HG03066 (cell line): ENCODE measurements at regions not wholly inside any gene's neighbourhood (a gene's known extent, or its start where the extent isn't known, plus 50 kb on each side); places are given as distances from the start of the nearest gene placed in this dataset.
A peak's percentile ranks its signal among the peaks of the same experiment; 100 is the strongest.

ENCODE experiments used
- ATAC-seq: cut with Tn5 transposase; IDR thresholded peaks from one replicate; pipeline ENCODE4 v1.9.1; 2021; ENCODE audit warnings: low read depth; ENCODE audit not compliant: unreplicated experiment

DNA sequence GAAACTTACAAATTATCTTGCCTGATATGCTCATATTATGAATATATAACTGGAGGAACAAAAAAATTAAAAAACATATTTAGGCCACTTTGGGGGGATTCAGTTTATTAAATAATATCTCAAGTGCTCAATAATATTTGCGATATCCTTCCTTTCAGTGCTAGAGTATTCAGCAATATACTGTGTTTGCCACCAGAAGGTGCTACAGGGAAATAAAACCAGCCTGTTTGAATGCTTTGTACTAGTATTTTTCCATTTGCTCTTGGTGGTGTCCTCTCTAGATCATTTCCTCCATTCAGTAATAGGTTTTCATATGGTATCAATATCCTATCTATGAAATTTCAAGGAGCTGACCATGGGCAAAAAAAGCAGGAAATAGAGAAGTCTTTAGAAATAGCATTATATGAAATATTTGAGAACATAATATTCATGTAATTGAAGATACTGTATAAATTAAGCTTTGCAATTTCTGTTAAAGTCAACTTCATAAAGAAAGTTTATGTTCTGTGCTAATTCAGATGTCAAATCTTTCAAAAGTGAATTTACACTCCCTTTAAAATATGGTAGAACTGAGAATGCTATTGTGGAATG is 106.2 kb upstream of the NAV3 start:
- no peak for ATAC-seq

GRCh38 chr12:77723308-77723707 is 107.4 kb upstream of the NAV3 start:
- no peak for ATAC-seq

DNA sequence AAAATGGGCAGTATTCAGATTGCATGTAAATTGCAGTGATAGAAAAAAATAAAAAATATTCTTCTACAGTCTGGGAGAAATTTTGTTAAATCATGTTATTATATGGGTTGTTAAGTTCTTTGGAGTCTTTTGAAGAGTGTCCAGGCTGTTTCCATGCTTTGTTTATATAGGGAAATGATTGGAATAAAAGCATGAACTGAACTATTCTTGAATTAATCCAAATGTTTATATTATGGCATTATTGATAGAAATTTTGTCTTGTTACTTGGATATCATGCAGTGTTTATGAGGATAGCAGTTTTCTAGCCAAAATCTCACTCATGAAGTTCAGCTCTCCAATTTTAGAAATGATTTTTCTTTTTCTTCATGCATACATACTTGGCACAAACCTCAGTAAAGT is 108.2 kb upstream of the NAV3 start:
- no peak for ATAC-seq

GRCh38 chr12:77720258-77720657 is 110.4 kb upstream of the NAV3 start:
- ATAC-seq: no peak

DNA sequence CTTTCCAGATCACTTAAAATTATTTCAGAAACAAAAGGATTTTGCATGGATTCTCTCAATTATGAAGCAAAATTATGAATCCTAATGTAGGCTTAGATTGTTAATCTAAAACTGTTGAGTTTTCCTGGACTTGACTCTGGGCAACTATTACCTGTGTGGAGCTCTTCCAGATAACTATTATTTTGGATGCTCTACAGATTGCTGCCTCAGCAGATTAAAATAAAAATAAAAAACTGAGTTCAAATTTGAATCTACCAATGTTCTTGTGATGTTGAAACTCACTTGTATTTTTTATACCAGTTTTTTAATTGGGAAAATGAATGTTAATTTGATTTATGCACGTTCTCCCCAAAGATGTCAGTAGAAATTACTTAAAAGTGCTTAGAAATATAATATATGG is 120.5 kb upstream of the NAV3 start:
- no peak for ATAC-seq

GRCh38 chr12:77697126-77697525 is 133.6 kb upstream of the NAV3 start:
- no peak for ATAC-seq

- no peak for ATAC-seq
Measured at GRCh38 chr12:77696183-77696582, 134.5 kb upstream of the NAV3 start.

GRCh38 chr12:77689510-77690086 is 141.1 kb upstream of the NAV3 start:
- no peak for ATAC-seq

DNA sequence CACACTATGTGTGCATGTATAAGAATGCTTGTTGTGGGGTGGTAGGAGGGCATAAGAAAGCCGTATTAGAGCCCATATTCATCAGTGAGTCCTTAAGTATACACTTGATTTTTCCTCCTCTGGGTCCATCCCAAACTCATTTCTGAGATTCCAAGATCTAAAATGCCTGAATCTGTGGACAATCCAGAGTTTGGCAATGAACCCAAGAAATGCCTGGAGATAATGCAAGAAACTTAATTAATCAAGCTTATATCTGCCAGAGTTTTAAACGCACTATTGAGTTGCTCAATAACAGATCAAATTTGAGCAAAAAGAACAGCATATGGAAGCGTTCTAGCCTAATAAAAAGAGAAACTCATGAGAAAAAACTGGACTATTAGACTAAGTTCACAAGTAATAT is 143.4 kb upstream of the NAV3 start:
- ATAC-seq: no peak

- ATAC-seq: no peak
Measured at GRCh38 chr12:77686760-77687159, 143.9 kb upstream of the NAV3 start.

GRCh38 chr12:77685901-77686300 is 144.8 kb upstream of the NAV3 start:
- ATAC-seq: no peak

- peak; percentile 73 for ATAC-seq
Measured at GRCh38 chr12:77685112-77685511, 145.6 kb upstream of the NAV3 start.

DNA sequence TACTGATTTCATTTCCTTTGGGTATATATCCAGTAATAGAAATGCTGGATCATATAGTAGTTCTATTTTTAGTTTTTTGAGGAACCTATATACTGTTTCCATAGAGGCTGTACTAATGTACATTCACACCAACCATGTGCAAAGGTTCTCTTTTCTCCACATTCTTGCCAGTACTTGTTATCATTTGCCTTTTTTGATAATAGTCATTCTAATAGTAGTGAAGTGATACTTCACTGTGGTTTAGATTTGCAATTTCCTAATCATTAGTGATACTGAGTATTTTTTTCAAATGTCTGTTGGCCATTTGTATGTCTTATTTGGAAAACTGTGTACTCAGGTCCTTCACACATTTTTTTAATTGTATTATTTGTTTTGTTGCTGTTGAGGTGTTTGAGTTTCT is 148.2 kb upstream of the NAV3 start:
- no peak for ATAC-seq

DNA sequence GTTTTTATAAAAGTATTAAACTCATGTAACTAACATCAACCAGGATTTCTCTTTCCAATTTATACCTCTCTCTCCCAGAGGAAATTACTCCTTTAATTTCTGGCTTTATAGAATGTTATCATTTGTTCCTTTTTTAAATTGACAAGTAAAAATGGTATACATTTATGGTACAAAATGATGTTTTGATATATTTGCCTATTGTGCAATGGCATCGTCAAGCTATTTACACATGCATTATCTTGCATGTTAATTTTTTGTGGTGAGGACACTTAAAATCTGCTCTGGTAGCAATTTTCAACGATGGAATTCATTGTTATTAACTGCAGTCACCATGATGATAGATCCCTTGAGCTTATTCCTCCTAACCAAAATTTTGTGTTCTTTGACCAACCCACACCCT is 149.0 kb upstream of the NAV3 start:
- ATAC-seq: no peak

DNA sequence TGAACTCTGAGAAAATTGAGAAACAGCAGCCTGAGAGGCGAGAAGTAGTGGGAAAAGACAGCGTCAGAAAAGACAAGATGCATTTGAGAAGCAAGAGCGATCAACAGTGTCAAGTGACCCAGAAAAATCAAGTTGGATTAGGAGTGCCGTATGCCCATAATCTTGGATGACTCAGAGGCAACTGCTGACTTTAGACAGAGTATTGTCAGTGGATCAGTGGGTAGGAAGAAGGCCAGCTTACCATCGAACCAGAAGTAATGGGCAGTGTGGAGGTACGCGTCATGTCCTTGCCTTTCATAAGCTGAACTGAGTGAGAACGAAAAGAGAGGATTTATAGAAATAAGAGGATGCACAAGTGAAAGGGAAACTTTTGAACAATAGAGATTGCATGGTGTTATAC is 151.0 kb upstream of the NAV3 start:
- ATAC-seq: no peak

- no peak for ATAC-seq
Measured at GRCh38 chr12:77678621-77679020, 152.1 kb upstream of the NAV3 start.

DNA sequence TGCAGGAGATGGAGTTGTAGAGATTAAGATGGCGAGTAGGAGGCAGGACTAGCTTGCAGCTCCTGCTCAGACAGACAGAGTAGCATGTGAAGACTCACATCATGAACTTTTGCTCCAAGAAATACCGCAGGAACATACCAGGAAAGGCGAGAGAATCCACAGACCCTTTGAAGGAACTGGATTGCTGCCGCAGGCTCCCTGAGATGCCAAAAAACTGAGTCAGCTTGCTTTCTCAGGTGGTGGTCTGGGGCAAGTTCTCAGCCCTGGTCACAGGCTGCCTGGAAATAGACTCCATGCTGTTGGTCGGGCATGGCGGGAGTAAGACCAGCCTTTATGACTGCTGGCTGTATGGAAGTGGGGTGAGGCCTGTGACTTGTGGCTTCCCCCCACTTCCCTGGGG is 163.6 kb upstream of the NAV3 start:
- no peak for ATAC-seq

- no peak for ATAC-seq
Measured at GRCh38 chr12:77648716-77649115, 182.0 kb upstream of the NAV3 start.

GRCh38 chr12:77645966-77646598 is 184.6 kb upstream of the NAV3 start:
- ATAC-seq: no peak

DNA sequence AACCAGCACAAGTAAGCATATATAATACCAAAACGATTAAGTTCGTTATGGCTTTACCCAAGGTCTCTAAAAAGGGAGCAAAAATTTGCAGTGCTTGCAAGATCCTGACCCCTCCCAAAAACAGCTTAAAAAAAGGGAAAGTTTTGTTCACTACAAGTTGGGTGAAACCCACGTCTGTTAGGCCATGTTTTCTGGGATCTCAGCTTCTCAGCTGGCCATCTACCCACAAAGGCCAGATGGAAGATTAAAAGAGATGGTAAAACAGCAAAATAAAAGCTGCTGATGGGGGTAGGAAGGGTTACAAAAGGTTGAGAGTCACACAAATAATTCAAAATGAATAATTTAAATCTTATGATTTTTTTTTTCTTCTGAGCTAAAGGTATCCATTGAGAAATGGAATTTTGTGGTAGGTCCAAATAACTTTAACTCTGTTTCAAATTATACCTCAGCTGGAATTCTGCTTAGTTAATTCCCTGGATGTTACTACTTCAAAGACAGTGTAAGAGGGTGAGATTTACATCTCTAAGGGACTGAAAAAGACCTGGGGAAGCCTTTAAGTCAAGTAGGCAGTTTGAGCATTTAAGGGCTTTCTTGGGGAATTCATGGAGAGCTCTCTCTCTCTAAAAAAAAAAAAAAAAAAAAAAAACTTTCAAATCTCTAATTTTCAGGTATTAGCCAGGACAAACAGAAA is 185.6 kb upstream of the NAV3 start:
- no peak for ATAC-seq

DNA sequence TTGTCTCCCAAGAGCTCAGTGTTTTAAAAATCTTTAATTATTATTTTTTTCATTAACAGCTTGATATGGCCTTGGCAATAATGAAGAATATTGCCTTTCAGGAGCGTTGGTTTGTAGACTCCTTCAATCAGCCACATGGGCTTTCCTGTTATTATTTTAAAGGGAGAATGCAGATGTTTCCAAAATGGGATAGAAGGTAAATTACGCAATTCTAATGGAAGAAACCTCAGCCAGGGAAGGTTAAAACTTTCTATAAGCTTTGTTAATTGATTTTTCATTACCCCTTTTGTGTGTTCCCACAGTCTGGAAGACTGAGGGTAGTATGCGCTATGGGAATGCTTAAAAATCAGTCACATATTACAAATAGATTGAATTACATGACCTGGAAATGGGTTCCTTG is 188.4 kb upstream of the NAV3 start:
- no peak for ATAC-seq

GRCh38 chr12:77640356-77640755 is 190.3 kb upstream of the NAV3 start:
- ATAC-seq: no peak
